NCI-H2227 (cell line): ENCODE measurements at regions not wholly inside any gene's neighbourhood (a gene's known extent, or its start where the extent isn't known, plus 50 kb on each side); places are given as distances from the start of the nearest gene placed in this dataset.
"Not testable (repeated sequence)": the region's sequence is repeated elsewhere in the genome, so short reads cannot be mapped to it uniquely, and the experiment has no call there.

Experiments
- DNase-seq: peaks from one replicate; lab custom pipeline; 2025; ENCODE audit not compliant: unreplicated experiment; lab: John Stamatoyannopoulos, UW

- DNase-seq = no peak
Measured at GRCh38 chr16:9337308-9338032, 246.0 kb downstream of the HAPSTR1 start.

GRCh38 chr16:9338068-9338467 lies 246.6 kb downstream of the HAPSTR1 start:
- no peak for DNase-seq

GRCh38 chr16:9338510-9338909 lies 247.1 kb downstream of the HAPSTR1 start:
- DNase-seq = no peak

- DNase-seq = no peak
Measured at GRCh38 chr16:9340526-9341256, 249.2 kb downstream of the HAPSTR1 start.

GRCh38 chr16:9343276-9343675 lies 251.8 kb downstream of the HAPSTR1 start:
- DNase-seq = no peak

GRCh38 chr16:9344508-9344907 lies 253.1 kb downstream of the HAPSTR1 start:
- no peak for DNase-seq

- DNase-seq = no peak
Measured at GRCh38 chr16:9345046-9345445, 253.6 kb downstream of the HAPSTR1 start.

GRCh38 chr16:9345880-9346279 lies 254.4 kb downstream of the HAPSTR1 start:
- no peak for DNase-seq

GRCh38 chr16:9348912-9349311 lies 257.5 kb downstream of the HAPSTR1 start:
- no peak for DNase-seq

GRCh38 chr16:9349373-9349960 lies 258.0 kb downstream of the HAPSTR1 start:
- not testable (repeated sequence) for DNase-seq

GRCh38 chr16:9350119-9350799 lies 258.8 kb downstream of the HAPSTR1 start:
- not testable (repeated sequence) for DNase-seq

GRCh38 chr16:9351440-9351839 lies 260.0 kb downstream of the HAPSTR1 start:
- DNase-seq = no peak

- no peak for DNase-seq
Measured at GRCh38 chr16:9351841-9352434, 260.5 kb downstream of the HAPSTR1 start.

GRCh38 chr16:9357829-9358228 lies 266.4 kb downstream of the HAPSTR1 start:
- DNase-seq = no peak

- DNase-seq = no peak
Measured at GRCh38 chr16:9360075-9360474, 268.6 kb downstream of the HAPSTR1 start.

- DNase-seq = no peak
Measured at GRCh38 chr16:9362050-9362449, 270.6 kb downstream of the HAPSTR1 start.

- DNase-seq = no peak
Measured at GRCh38 chr16:9362604-9363003, 271.2 kb downstream of the HAPSTR1 start.

- DNase-seq = no peak
Measured at GRCh38 chr16:9363520-9363919, 272.1 kb downstream of the HAPSTR1 start.

GRCh38 chr16:9364721-9365369 lies 273.4 kb downstream of the HAPSTR1 start:
- no peak for DNase-seq

- DNase-seq = no peak
Measured at GRCh38 chr16:9365370-9365728, 273.9 kb downstream of the HAPSTR1 start.
